PC-3 (cell line): ENCODE measurements at regions not wholly inside any gene's neighbourhood (a gene's known extent, or its start where the extent isn't known, plus 50 kb on each side); places are given as distances from the start of the nearest gene placed in this dataset.

Experiments
- EZH2 ChIP-seq: fragments of 300-600 bp; sonication (generic); IDR thresholded peaks from one replicate; pipeline ENCODE4 v1.6.1; 2017; ENCODE audit warnings: antibody characterized with exemption, mild to moderate bottlenecking, low read length; ENCODE audit not compliant: unreplicated experiment
- EZH2phosphoT487 ChIP-seq: fragments of 300-600 bp; sonication (generic); IDR thresholded peaks from 2 replicates; pipeline ENCODE4 v1.6.1; 2018; ENCODE audit warnings: mild to moderate bottlenecking, antibody characterized with exemption, low read length, borderline replicate concordance
- TF ChIP-seq, protein P1 (sequence below): fragments of 300-600 bp; sonication (generic); conservative IDR thresholded peaks from 2 replicates; pipeline ENCODE4 v1.5.1; 2017; ENCODE audit warnings: antibody characterized with exemption, low read depth, mild to moderate bottlenecking, low read length

GRCh38 chr3:30500666-30501399, 105.6 kb upstream of the TGFBR2 start:
- no peak for TF ChIP-seq EZH2
- TF ChIP-seq, protein P1, sequence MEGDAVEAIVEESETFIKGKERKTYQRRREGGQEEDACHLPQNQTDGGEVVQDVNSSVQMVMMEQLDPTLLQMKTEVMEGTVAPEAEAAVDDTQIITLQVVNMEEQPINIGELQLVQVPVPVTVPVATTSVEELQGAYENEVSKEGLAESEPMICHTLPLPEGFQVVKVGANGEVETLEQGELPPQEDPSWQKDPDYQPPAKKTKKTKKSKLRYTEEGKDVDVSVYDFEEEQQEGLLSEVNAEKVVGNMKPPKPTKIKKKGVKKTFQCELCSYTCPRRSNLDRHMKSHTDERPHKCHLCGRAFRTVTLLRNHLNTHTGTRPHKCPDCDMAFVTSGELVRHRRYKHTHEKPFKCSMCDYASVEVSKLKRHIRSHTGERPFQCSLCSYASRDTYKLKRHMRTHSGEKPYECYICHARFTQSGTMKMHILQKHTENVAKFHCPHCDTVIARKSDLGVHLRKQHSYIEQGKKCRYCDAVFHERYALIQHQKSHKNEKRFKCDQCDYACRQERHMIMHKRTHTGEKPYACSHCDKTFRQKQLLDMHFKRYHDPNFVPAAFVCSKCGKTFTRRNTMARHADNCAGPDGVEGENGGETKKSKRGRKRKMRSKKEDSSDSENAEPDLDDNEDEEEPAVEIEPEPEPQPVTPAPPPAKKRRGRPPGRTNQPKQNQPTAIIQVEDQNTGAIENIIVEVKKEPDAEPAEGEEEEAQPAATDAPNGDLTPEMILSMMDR = no peak
- no peak for TF ChIP-seq EZH2phosphoT487
